OCI-LY3 (cell line): ENCODE measurements at regions not wholly inside any gene's neighbourhood (a gene's known extent, or its start where the extent isn't known, plus 50 kb on each side); places are given as distances from the start of the nearest gene placed in this dataset.

ENCODE experiments used
- EZH2phosphoT487 ChIP-seq: fragments of 200-600 bp; shearing (Covaris generic); IDR thresholded peaks from 2 replicates; pipeline ENCODE4 v1.6.1; 2018; ENCODE audit warnings: antibody characterized with exemption, mixed run types, low read depth
- TF ChIP-seq, protein P1 (sequence below): fragments of 200-600, 300-600 bp; sonication (generic); IDR thresholded peaks from 2 replicates; pipeline ENCODE4 v1.5.1; 2014; ENCODE audit warnings: antibody characterized with exemption, low read length, low read depth

DNA sequence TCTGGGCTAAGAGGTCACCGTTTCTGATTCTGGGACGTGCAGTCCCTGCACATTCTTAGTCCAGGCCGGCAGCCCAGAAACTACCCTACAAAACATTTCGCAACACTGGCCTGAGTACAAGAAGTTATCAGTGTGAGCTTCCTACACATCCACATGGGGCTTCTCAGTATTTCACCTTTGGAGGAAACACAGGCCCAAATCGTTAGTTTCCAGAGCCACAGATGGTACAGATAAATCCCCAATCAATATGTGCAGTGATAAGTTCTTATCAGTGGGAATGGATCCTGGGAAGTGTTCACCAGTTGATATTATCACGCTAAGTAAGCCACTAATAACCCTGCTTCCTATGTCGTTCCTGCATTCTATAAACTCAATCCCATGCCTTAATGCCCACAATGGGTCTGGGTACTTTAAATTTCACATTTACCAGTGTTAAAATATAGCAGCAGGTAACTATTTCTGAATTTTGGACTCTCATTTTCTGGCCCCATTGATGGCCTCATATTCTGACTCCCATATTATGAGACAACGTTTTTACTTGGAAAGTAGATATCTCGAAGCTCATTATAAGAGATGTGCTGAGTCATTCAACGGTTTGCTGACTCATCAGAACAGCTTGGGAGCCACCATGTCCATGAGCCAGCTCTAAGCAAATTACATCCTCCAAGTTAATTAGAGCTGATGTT, 370.2 kb upstream of the MAF start:
- TF ChIP-seq, protein P1, sequence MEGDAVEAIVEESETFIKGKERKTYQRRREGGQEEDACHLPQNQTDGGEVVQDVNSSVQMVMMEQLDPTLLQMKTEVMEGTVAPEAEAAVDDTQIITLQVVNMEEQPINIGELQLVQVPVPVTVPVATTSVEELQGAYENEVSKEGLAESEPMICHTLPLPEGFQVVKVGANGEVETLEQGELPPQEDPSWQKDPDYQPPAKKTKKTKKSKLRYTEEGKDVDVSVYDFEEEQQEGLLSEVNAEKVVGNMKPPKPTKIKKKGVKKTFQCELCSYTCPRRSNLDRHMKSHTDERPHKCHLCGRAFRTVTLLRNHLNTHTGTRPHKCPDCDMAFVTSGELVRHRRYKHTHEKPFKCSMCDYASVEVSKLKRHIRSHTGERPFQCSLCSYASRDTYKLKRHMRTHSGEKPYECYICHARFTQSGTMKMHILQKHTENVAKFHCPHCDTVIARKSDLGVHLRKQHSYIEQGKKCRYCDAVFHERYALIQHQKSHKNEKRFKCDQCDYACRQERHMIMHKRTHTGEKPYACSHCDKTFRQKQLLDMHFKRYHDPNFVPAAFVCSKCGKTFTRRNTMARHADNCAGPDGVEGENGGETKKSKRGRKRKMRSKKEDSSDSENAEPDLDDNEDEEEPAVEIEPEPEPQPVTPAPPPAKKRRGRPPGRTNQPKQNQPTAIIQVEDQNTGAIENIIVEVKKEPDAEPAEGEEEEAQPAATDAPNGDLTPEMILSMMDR = no peak
- no peak for TF ChIP-seq EZH2phosphoT487
